ENCODE measurements at regions not wholly inside any gene's neighbourhood (a gene's known extent, or its start where the extent isn't known, plus 50 kb on each side); places are given as distances from the start of the nearest gene placed in this dataset.

GRCh38 chr10:111804781-111805180 lies 378.8 kb downstream of the GPAM start (continued):
- no peak for TF ChIP-seq BHLHE40 (IDR thresholded peaks at IDR 0.05; ENCODE audit: borderline replicate concordance in 1 of 2, low read depth in 2 of 2, low read length in 1 of 2)
- no peak for TF ChIP-seq NBN (IDR thresholded peaks at IDR 0.05)
- no peak for TF ChIP-seq MTA3 (IDR thresholded peaks at IDR 0.05; ENCODE audit: borderline replicate concordance, low read length)
- no peak for TF ChIP-seq RELB (IDR thresholded peaks at IDR 0.05; ENCODE audit: low read depth)
- no peak for TF ChIP-seq STAT1 (conservative IDR thresholded peaks at IDR 0.05)
- TF ChIP-seq ZNF687 (IDR thresholded peaks at IDR 0.05) = no peak
- TF ChIP-seq SREBF1 (IDR thresholded peaks at IDR 0.05; ENCODE audit: low read length) = no peak

GRCh38 chr10:111811517-111811916 lies 372.0 kb downstream of the GPAM start:
- Histone ChIP-seq H3K9ac (ENCODE audit: control insufficient read depth, insufficient read depth, low read length) (no peak overlapping the region), H3K4me2 (ENCODE audit: control insufficient read depth, insufficient read depth) (no peak overlapping the region), H3K36me3 (ENCODE audit: control insufficient read depth in 2 of 2, insufficient read depth in 2 of 2, low read length in 1 of 2) (no peaks in the 10 kb centered on the region), H3K79me2 (ENCODE audit: control insufficient read depth, insufficient read depth, low read length) (no peaks in the 10 kb centered on the region), H2AFZ (ENCODE audit: control insufficient read depth, low read depth, low read length) (no peak overlapping the region), H3K27ac (ENCODE audit: control insufficient read depth, insufficient read depth) (no peak overlapping the region), H3K4me1 (ENCODE audit: control insufficient read depth, insufficient read depth, low read length) (no peaks in the 10 kb centered on the region), H4K20me1 (ENCODE audit: control insufficient read depth, insufficient read depth) (no peaks in the 10 kb centered on the region), H3K27me3 (replicated peaks in 1 of 2; ENCODE audit: control insufficient read depth in 2 of 2, insufficient read depth in 2 of 2, low read length in 1 of 2) (no peaks in the 10 kb centered on the region), H3K9me3 (replicated peaks; ENCODE audit: control insufficient read depth, insufficient read depth, low read length) (no peaks in the 10 kb centered on the region), H3K4me3 (no peak overlapping the region)
- ChIA-PET RAD21 (ENCODE audit: unreplicated experiment) (no interaction called here), CTCF (no interaction called here), POLR2A (no interaction called here), SMC1A (ENCODE audit: uncharacterized antibody, unreplicated experiment) (no interaction called here)
- ATAC-seq (no peak), DNase-seq (ENCODE audit: low read depth, low spot score) (no peak), FAIRE-seq (no peak)
- TF ChIP-seq ZBED1 (IDR thresholded peaks at IDR 0.05; ENCODE audit: borderline replicate concordance) (no peak), MEF2A (IDR thresholded peaks at IDR 0.05; ENCODE audit: insufficient read depth, low read depth, low read length) (no peak), FOS (IDR thresholded peaks at IDR 0.05; ENCODE audit: borderline replicate concordance, extremely low read depth, insufficient read length) (no peak), IKZF1 (conservative IDR thresholded peaks at IDR 0.05) (no peak), E4F1 (IDR thresholded peaks at IDR 0.05; ENCODE audit: borderline replicate concordance, partially characterized antibody) (no peak), ZBTB4 (CRISPR knock-in tag; IDR thresholded peaks at IDR 0.05) (no peak)
- in situ Hi-C loops (cut with MboI) = no loop called here
- intact Hi-C loops (cut with micrococcal nuclease; ENCODE audit: unreplicated experiment) = no loop called here
- 24% methylated on average over 3 of the region's 3 CpGs for WGBS (ENCODE audit: insufficient coverage, insufficient replicate concordance, low lambda C conversion rate, missing lambda C conversion rate)
- BruUV-seq (replicated peaks) = no TSS peak
